ENCODE measurements at regions not wholly inside any gene's neighbourhood (a gene's known extent, or its start where the extent isn't known, plus 50 kb on each side); places are given as distances from the start of the nearest gene placed in this dataset.

DNA sequence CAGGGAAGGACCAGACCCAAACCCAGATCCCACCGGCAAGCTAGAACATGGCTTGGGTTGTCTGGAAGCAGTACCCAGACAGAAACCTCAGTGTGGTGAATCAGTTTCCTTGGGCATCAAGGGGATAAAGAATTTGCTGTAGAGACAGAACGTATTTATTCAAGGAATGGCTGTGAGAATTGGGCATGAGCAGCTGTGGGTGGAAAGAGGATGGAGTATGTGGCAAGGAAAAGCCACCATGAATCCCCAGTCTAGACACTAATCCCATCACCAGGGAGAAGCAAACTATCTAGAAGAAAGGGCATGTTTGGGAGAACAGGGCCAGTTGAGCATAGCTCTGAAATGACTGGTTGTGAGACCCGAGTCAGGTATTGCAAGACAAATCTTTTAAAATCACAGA is 109.2 kb downstream of the TOMM20 start:
- 94% methylated on average over 3 of the region's 3 CpGs for WGBS (ENCODE audit: low lambda C conversion rate)
- Histone ChIP-seq H2AFZ (ENCODE audit: low read length) (no peak overlapping the region), H3K4me3 (replicated peaks in 1 of 3; ENCODE audit: insufficient read depth in 1 of 3, low read depth in 2 of 3, low read length in 3 of 3) (no peak overlapping the region), H3K9ac (ENCODE audit: insufficient read depth, low read depth, low read length) (no peak overlapping the region), H3K79me2 (ENCODE audit: insufficient read depth, low read length) (no peaks in the 10 kb centered on the region), H3K27me3 (ENCODE audit: control insufficient read depth in 1 of 2, insufficient read depth in 2 of 2, low read length in 2 of 2) (no peaks in the 10 kb centered on the region), H3K36me3 (replicated peaks in 1 of 2; ENCODE audit: control insufficient read depth in 1 of 2, insufficient read depth in 2 of 2, low read length in 2 of 2) (no peaks in the 10 kb centered on the region), H3K4me2 (ENCODE audit: low read depth, low read length) (no peak overlapping the region), H4K20me1 (ENCODE audit: insufficient read depth, low read length) (no peaks in the 10 kb centered on the region), H3K4me1 (ENCODE audit: insufficient read depth, low read length) (peaks cover 72% of the 10 kb centered on the region), H3K9me3 (ENCODE audit: low read length) (no peaks in the 10 kb centered on the region), H3K27ac (ENCODE audit: extremely low read length, insufficient read depth, low read length) (no peak overlapping the region)
- no peak for DNase-seq (ENCODE audit: low spot score)
- TF ChIP-seq ZNF530 (CRISPR knock-in tag; IDR thresholded peaks at IDR 0.05; ENCODE audit: low read depth) (no peak), RFX5 (IDR thresholded peaks at IDR 0.05; ENCODE audit: low read depth, low read length) (no peak), KLF13 (CRISPR knock-in tag; IDR thresholded peaks at IDR 0.05) (no peak)
- in situ Hi-C loops (cut with HindIII; ENCODE audit: extremely low pct_ligation_motif_present, low pct_unique_long_range_greater_than_20kb) (no loop called here), intact Hi-C loops (cut with micrococcal nuclease; ENCODE audit: unreplicated experiment) (no loop called here)
- no TSS peak for BruUV-seq (replicated peaks)
- ATAC-seq, result no peak
- ChIA-PET CTCF (ENCODE audit: low intra/inter-chr PET ratio, low total read pairs) (no interaction called here), POLR2A (interaction anchor here (1.0 kb wide), 1 partner anchor 51 kb away, joined by 3 read pairs; no protein-coding TSS in a partner anchor)
- FAIRE-seq, result no peak

GRCh38 chr1:235018720-235019444 is 109.8 kb downstream of the TOMM20 start:
- Histone ChIP-seq H3K36me3 (replicated peaks in 1 of 2; ENCODE audit: control insufficient read depth in 1 of 2, insufficient read depth in 2 of 2, low read length in 2 of 2) (no peaks in the 10 kb centered on the region), H2AFZ (ENCODE audit: low read length) (no peak overlapping the region), H3K27ac (ENCODE audit: extremely low read length, insufficient read depth, low read length) (no peak overlapping the region), H3K4me3 (replicated peaks in 1 of 3; ENCODE audit: insufficient read depth in 1 of 3, low read depth in 2 of 3, low read length in 3 of 3) (no peak overlapping the region), H3K9ac (ENCODE audit: insufficient read depth, low read depth, low read length) (no peak overlapping the region), H3K79me2 (ENCODE audit: insufficient read depth, low read length) (no peaks in the 10 kb centered on the region), H3K4me1 (ENCODE audit: insufficient read depth, low read length) (peaks cover 66% of the 10 kb centered on the region), H3K4me2 (ENCODE audit: low read depth, low read length) (no peak overlapping the region), H3K27me3 (ENCODE audit: control insufficient read depth in 1 of 2, insufficient read depth in 2 of 2, low read length in 2 of 2) (no peaks in the 10 kb centered on the region), H3K9me3 (ENCODE audit: low read length) (no peaks in the 10 kb centered on the region), H4K20me1 (ENCODE audit: insufficient read depth, low read length) (no peaks in the 10 kb centered on the region)
- TF ChIP-seq STAT5B (CRISPR knock-in tag; IDR thresholded peaks at IDR 0.05) (no peak), FOXK1 (CRISPR knock-in tag; IDR thresholded peaks at IDR 0.05; ENCODE audit: borderline replicate concordance, low read depth) (no peak), SIX4 (CRISPR knock-in tag; IDR thresholded peaks at IDR 0.05) (no peak), ATF7 (IDR thresholded peaks at IDR 0.05) (no peak), ATF7 (CRISPR knock-in tag; IDR thresholded peaks at IDR 0.05) (no peak), ZC3H13 (CRISPR knock-in tag; IDR thresholded peaks at IDR 0.05) (no peak), GATA4 (IDR thresholded peaks at IDR 0.05; ENCODE audit: borderline replicate concordance, low read depth) (no peak)
- TF ChIP-seq, protein P1, sequence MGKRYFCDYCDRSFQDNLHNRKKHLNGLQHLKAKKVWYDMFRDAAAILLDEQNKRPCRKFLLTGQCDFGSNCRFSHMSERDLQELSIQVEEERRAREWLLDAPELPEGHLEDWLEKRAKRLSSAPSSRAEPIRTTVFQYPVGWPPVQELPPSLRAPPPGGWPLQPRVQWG (CRISPR knock-in tag; IDR thresholded peaks at IDR 0.05; ENCODE audit: borderline replicate concordance, low read depth), result no peak
- TF ChIP-seq, protein P2, sequence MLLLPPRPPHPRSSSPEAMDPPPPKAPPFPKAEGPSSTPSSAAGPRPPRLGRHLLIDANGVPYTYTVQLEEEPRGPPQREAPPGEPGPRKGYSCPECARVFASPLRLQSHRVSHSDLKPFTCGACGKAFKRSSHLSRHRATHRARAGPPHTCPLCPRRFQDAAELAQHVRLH (CRISPR knock-in tag; IDR thresholded peaks at IDR 0.05; ENCODE audit: borderline replicate concordance, low read depth), result no peak
- WGBS (ENCODE audit: low lambda C conversion rate), result 98% methylated on average over 3 of the region's 3 CpGs
- POLR2A ChIA-PET, result interaction anchor here (0.5 to 1.0 kb wide), 2 partner anchors 13 to 51 kb away, joined by 3 read pairs; no protein-coding TSS in a partner anchor
- intact Hi-C loops (cut with micrococcal nuclease; ENCODE audit: unreplicated experiment), result no loop called here
- CTCF ChIA-PET (ENCODE audit: low intra/inter-chr PET ratio, low total read pairs), result no interaction called here
- ATAC-seq (no peak), DNase-seq (ENCODE audit: low spot score) (no peak), FAIRE-seq (no peak)
- BruUV-seq (replicated peaks), result no TSS peak
- in situ Hi-C loops (cut with HindIII; ENCODE audit: extremely low pct_ligation_motif_present, low pct_unique_long_range_greater_than_20kb), result no loop called here
